GM12891 (cell line): ENCODE measurements at regions not wholly inside any gene's neighbourhood (a gene's known extent, or its start where the extent isn't known, plus 50 kb on each side); places are given as distances from the start of the nearest gene placed in this dataset.

Source experiments
- DNase-seq: peaks from one replicate; pipeline ENCODE4 v3.0.0; 2011; ENCODE audit warnings: low spot score; ENCODE audit not compliant: insufficient read length
- FAIRE-seq: peaks from 2 replicates; lab custom pipeline; 2011; peaks lifted over from hg19 to GRCh38; lab: Jason Lieb, UNC
- PAX5 ChIP-seq: IDR thresholded peaks from 2 replicates; pipeline ENCODE4 v1.6.1; 2011; ENCODE audit warnings: low read length, moderate library complexity, mild to moderate bottlenecking; ENCODE audit not compliant: insufficient read depth, severe bottlenecking
- POLR2A ChIP-seq: IDR thresholded peaks from 2 replicates; pipeline ENCODE4 v1.6.1; 2011; ENCODE audit warnings: low read depth, low read length, control low read depth
- POLR2AphosphoS5 ChIP-seq: IDR thresholded peaks from 2 replicates; pipeline ENCODE4 v1.6.1; 2011; ENCODE audit warnings: low read depth, low read length, control low read depth
- POU2F2 ChIP-seq: IDR thresholded peaks from 2 replicates; pipeline ENCODE4 v1.6.1; 2011; ENCODE audit warnings: low read depth, mild to moderate bottlenecking, control low read depth, low read length, moderate library complexity
- SPI1 ChIP-seq: IDR thresholded peaks from 2 replicates; pipeline ENCODE4 v1.6.1; 2011; ENCODE audit warnings: low read depth, low read length, control low read depth
- TAF1 ChIP-seq: IDR thresholded peaks from 2 replicates; pipeline ENCODE4 v1.6.1; 2011; ENCODE audit warnings: low read depth, low read length, control low read depth

- DNase-seq (no peak), FAIRE-seq (no peak)
- TF ChIP-seq TAF1 (no peak), SPI1 (no peak), PAX5 (no peak)
Observed at GRCh38 chr7:31398815-31399214, 58.3 kb upstream of the NEUROD6 start.

DNA sequence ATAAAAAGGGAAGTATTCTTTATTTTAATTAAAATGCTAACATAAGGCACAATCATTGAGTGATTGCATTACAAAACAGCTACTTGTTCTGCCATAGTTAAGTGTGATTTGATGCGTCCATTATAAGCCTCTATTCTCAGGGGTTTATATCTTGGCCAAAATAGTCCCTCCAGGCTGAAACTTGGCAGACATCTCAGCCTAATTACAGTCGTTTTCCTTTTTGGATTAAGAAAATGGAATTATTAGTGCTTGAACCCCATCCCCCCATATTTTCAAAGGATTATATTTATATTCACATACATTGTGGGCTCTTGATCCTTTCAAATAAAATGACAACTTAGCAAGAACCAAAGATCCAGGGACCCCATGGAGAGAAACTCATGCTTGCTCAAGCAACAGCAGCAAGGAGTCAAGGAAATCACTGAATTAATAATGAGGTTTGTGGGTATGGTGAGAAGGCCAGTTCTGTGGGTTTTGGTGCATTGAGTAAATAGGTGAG, 66.7 kb upstream of the NEUROD6 start:
- DNase-seq = no peak
- no peak for FAIRE-seq
- no peak for TF ChIP-seq POU2F2
- TF ChIP-seq TAF1 = no peak
- no peak for TF ChIP-seq SPI1
- no peak for TF ChIP-seq POLR2A
- no peak for TF ChIP-seq POLR2AphosphoS5
- no peak for TF ChIP-seq PAX5

DNA sequence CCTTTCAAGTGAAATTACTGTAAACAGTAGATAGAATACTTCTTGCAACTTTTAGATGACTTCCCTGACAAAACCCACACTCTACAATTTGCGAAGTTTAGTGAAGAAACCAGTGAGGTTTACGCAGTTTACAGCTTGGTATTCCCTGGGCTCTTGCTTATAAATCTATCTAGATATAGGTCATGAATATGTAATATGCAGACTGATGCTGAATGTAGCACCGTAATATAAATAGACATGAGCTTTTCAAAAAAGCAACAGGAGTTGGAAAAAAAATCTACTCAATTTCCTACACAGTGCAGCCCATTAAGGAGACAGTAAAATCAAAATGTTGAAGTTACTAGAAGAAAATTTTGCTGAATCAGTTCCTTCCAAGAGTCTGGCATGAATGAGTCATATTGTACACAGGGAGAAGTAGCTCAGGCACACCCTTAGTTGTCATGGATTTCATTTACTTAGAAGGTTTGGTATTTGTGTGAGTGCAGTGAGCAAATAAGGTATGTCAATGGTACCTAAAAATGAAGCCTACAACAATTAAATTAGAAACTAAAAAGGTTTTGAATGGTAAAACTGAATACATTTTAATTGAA, 67.7 kb upstream of the NEUROD6 start:
- FAIRE-seq (no peak), DNase-seq (no peak)
- TF ChIP-seq TAF1 = no peak
- TF ChIP-seq POLR2A = no peak
- no peak for TF ChIP-seq POU2F2
- no peak for TF ChIP-seq PAX5
- TF ChIP-seq SPI1 = no peak
- TF ChIP-seq POLR2AphosphoS5 = no peak

GRCh38 chr7:31410265-31410664, 69.7 kb upstream of the NEUROD6 start:
- no peak for FAIRE-seq
- DNase-seq = no peak
- no peak for TF ChIP-seq POU2F2

- FAIRE-seq (no peak), DNase-seq (no peak)
- TF ChIP-seq SPI1 (no peak), POLR2AphosphoS5 (no peak), POU2F2 (no peak), POLR2A (no peak), TAF1 (no peak), PAX5 (no peak)
Observed at GRCh38 chr7:31411416-31411815, 70.9 kb upstream of the NEUROD6 start.

- DNase-seq = no peak
- no peak for FAIRE-seq
Observed at GRCh38 chr7:31413766-31414165, 73.2 kb upstream of the NEUROD6 start.

GRCh38 chr7:31416381-31416870, 75.9 kb upstream of the NEUROD6 start:
- DNase-seq (no peak), FAIRE-seq (no peak)
- TF ChIP-seq POLR2A = no peak
- TF ChIP-seq TAF1 = no peak
- no peak for TF ChIP-seq POLR2AphosphoS5
- TF ChIP-seq POU2F2 = no peak
- no peak for TF ChIP-seq PAX5
- TF ChIP-seq SPI1 = no peak

More at GRCh38 chr7:31413766-31414165, 73.2 kb upstream of the NEUROD6 start:
- TF ChIP-seq PAX5 (no peak), TAF1 (no peak), SPI1 (no peak), POU2F2 (no peak), POLR2AphosphoS5 (no peak), POLR2A (no peak)

- DNase-seq (no peak), FAIRE-seq (no peak)
- TF ChIP-seq TAF1 (no peak), POU2F2 (no peak), POLR2A (no peak), SPI1 (no peak), PAX5 (no peak), POLR2AphosphoS5 (no peak)
Observed at GRCh38 chr7:31418928-31419327, 78.4 kb upstream of the NEUROD6 start.

DNA sequence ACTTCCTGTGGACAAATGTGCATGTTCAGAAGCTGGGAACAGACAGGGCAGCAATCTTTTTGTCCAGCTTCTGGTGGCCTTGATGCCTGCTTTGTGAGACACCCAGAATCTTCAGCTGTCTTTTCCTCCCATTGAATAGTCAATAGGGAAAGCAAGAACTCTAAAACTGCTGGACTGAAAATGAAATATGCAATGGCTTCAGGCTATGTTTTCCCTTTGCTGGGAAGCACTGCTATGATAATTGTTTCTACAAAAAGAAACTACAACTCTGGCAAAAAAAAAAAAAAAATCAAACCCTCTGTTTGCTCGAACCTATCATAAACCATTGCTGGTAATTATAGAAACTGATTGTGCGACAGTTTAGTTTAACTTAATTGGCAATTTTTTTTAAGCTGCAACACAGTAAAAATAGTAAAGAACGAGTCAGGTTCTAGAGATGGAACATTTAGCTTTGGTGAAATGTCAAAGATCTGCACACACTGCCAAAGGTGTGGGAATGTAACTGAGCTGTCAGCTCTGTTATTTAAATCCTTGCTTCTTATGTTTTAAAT, 79.1 kb upstream of the NEUROD6 start:
- no peak for DNase-seq
- FAIRE-seq = no peak
- TF ChIP-seq TAF1 (no peak), POLR2A (no peak), POU2F2 (no peak), POLR2AphosphoS5 (no peak), SPI1 (no peak), PAX5 (no peak)

- TF ChIP-seq TAF1 = no peak
- no peak for TF ChIP-seq PAX5
- TF ChIP-seq POLR2AphosphoS5 = no peak
- TF ChIP-seq POLR2A = no peak
- TF ChIP-seq POU2F2 = no peak
- TF ChIP-seq SPI1 = no peak
- FAIRE-seq (no peak), DNase-seq (no peak)
Observed at GRCh38 chr7:31420948-31421347, 80.4 kb upstream of the NEUROD6 start.
